ENCODE measurements at regions not wholly inside any gene's neighbourhood (a gene's known extent, or its start where the extent isn't known, plus 50 kb on each side); places are given as distances from the start of the nearest gene placed in this dataset.
"Not testable (repeated sequence)": the region's sequence is repeated elsewhere in the genome, so short reads cannot be mapped to it uniquely, and the experiment has no call there.

DNA sequence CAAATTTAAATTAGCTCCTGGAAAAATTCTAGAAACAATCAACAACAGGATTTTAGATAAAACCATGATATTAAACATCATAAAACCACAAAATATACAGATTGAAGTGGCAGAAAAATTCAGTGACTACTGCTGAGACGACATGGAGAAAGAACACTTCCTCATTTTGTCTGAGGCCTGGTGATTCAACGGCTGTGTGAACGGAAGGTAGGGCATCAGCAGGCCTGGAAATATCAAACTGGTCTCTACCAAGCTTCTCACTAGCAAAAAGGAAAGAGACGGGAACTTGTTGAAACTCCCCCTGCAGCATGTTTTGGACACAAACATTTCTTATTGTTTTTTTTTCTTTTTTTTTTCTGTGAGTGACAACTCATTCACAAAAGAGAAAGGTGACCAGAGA lies 58.0 kb upstream of the AHI1 start:
- peak; percentile 18 for DNase-seq (ENCODE audit: low spot score)

DNA sequence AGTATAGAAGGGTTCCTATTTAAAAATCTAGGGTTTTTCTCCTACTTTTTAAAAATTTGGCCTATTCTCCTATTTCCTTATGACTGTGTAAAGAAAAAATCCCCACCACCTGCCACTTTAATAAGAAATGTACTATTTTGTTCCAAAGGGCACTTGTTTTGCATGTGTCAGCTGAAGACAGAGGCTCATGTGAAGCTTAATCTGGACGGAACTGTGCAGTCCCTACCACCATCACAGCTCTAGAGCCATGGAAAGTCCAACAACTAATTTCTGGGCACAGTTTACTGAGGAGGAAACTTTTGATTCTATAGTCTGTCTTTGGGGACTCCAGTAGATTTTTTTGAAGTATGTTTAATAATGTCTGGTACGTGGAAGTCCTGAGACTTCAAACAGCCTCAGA lies 60.0 kb upstream of the AHI1 start:
- no peak for DNase-seq (ENCODE audit: low spot score)

DNA sequence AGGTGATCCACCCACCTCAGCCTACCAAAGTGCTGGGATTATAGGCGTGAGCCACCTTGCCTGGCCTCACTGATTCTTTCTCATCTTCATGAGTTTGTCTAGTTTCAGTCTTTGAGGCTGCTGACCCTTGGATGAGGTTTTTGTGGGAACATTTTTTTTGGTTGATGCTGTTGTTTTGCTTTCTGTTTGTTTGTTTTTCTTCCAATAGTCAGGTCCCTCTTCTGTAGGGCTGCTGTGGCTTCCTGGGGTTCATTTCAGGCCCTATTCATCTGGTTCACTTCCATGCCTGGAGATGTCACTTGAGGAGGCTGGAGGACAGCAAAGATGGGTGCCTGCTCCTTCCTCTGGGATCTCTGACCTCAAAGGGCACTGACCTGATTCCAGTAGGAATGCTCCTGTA lies 68.1 kb upstream of the AHI1 start:
- not testable (repeated sequence) for DNase-seq (ENCODE audit: low spot score)

DNA sequence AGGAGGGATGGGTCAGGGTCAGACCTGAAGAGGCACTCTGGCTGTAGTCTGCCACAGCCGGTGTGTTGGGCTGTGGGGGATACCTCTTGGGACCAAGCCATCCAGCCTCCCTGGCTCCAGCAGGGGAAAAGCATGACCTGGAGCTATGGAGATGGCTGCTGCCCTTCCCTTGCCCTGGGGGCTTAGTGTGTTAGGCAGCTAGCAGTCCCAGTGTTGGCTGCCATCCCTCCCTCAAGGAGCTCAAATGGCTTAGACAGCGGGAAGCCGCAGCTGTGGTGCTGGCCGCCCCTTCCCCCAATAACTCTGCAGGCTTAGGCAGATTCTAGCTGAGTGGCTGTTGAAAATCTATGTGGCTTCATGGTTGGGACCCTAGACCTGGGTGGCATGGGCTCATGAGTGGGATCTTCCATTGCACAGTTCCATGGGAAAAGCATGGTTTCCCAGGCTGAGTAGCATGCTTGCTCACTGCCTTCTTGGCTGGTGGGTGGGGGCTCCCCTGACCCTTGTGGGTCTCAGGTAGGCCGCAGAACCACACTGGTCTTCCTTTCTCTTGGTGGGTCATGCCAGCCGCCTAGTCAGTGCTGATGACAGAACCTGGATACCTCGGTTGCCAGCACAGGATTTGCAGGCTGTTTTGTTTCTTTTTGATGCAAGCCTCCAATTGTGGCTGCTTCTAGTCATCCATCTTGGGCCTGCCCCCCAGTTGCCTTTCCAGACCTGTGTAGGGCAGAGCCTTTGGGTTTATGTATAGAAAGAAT lies 69.0 kb upstream of the AHI1 start:
- no peak for DNase-seq (ENCODE audit: low spot score)

DNA sequence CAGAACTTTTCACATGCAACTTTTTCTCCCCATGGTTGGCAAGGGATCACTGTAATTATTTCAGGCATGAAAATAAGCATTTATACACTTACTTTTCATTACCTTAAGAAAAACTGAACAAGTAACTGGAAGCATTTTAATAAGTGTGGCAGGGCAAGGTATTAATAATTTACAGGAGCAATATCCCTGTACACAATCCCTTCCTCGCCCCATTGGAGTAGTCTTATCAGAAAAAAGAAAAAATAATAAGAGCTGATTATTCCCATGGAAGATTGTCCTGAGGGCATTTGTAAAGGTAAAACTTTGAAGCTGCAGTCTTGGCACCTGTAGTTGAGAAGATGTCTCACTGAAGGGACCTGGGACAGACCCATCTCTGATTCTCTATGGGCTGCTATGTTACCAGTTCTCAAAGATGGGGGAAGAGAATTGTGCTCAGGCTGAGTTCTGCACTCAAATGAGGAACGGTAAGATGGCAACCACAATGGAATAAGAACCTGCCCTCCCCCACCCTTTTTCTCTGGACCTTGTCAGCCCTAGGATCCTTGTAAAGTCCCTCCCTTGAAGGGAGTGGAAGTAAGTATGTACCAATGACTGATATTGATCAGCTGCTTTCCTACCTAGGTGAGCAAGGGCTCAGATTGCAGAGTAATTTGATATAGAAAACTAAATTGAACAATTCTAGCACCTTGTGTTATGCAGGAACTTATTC lies 70.0 kb upstream of the AHI1 start:
- no peak for DNase-seq (ENCODE audit: low spot score)

DNA sequence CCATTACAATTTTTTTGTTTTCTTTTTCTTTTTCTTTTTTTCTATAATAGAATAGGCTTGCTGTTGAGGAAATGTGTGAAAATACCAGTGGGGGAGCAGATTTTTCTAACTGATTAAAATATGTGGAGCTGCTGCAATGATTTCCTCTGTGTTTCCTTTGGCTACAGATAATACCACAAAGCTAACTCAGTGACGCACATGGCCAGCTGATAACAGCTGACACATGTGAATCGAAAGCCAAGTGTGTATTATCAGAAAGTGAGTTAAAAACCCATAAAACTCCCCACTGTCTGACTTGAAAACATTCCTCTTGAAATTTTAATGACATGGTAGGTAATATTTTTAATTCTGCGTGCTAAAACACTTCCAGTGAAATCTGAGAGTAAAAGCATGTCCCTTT lies 70.8 kb upstream of the AHI1 start:
- DNase-seq (ENCODE audit: low spot score): no peak

DNA sequence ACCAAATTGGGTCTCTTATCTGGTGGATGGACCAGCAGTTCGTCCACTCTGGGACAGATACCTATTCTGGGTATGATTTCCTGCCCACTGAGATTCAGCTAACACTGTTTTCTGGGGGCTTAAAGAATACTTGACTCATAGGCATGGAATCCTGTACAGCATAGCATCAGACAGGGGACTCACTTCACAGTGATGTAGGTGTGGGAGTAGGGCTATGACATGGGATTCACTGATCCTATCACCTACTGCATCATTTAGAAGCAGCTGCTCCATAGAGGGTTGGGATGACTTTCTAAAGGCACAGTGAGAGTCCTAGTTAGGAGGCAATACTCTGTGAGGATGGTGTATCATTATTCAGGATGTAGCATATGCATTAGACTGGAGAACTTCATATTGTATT lies 74.5 kb upstream of the AHI1 start:
- DNase-seq (ENCODE audit: low spot score): no peak

DNA sequence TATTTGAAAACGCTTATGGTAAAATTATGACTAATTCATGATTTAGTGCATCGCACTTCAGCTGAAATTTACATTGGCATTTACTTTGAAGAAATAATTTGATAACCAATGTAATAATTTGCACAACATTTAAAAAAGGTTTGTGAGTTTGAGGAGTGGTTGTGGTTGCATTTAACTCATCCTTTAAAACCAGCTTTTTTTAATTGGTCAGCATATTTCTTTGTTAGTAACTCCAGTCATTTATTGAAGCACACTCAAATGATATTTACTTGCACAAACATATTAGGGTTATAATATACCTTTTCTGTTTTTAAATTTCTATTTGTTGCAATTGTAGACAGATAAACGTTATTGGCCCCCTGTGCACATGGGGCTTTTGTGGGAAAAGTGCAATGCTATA lies 78.1 kb upstream of the AHI1 start:
- no peak for DNase-seq (ENCODE audit: low spot score)

DNA sequence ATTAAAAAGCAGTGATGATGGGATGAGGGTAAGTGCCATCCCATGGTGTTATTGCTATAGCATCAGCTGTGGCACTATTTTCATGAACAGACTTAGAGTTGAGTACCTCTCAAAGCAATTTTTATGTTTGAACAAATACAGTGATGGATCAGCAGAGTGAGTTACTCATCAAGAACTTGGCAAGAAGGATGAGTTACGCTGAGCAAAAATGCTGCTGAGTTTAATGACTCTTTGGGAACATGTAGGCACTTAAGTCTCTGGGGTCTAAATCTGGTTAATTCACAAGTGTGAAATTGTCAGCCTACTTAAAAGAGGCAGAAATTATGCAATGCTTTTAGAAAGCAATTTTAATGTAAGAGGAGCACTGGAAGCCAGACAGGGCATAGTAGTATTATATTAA lies 78.5 kb upstream of the AHI1 start:
- DNase-seq (ENCODE audit: low spot score): no peak

DNA sequence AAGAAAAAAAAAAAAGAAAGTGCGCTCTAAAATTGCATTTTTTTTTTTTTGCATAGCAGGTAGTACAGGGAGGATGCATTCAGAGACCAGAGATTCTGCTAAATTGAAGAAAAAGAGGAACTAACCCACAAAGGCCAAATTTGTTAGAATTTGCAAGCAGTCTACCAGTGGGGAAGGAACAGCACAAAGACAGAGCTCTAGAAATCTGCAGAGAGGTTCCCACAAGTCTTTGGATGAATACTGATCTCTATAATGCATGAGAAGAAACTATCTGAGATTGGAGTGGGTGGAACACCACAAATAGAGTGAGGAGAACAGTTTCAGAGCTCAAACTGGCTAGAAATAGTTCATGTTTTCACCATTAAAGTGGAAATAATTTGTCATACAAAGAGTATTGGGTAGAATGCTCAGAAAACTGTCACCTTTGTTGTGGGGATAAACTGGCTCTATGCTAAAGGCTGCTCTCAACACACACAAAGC lies 79.6 kb upstream of the AHI1 start:
- DNase-seq (ENCODE audit: low spot score): peak; percentile 44

DNA sequence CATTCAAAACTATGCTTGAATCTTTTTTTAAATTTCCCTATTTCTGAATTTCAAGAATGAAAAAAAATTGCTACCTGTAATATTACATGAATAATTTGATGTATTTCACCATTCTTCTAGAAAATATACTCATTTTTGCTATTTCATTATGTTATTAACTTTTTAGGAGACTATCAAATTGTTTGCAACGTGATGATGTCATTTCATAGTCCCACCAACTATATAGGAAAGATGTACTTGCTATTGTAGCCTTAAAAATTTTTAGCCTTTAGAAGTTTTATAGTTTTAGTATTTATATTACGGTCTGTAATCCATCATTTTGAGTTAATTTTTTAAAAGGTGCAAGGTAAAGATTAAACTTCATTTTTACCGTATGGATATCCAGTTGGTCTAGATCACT lies 81.4 kb upstream of the AHI1 start:
- no peak for DNase-seq (ENCODE audit: low spot score)

DNA sequence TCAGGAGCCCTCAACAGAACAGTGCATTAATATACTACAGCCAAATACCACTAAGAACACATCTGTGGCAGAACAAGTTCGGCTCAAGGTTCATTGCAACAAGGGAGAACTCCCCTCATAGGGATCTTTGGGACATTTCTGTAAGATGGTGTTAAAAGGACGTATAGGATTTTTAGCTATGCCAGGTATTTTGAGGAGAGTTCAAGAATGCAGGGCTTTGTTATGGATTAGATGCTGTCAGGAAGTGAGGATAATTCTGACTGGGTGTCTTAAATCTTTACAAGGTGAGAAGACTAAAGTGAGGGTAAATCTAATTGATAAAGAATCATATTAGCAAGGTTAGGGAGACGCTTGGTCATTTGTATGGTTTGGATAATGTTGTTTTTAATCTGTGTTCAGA lies 83.7 kb upstream of the AHI1 start:
- DNase-seq (ENCODE audit: low spot score): no peak

DNA sequence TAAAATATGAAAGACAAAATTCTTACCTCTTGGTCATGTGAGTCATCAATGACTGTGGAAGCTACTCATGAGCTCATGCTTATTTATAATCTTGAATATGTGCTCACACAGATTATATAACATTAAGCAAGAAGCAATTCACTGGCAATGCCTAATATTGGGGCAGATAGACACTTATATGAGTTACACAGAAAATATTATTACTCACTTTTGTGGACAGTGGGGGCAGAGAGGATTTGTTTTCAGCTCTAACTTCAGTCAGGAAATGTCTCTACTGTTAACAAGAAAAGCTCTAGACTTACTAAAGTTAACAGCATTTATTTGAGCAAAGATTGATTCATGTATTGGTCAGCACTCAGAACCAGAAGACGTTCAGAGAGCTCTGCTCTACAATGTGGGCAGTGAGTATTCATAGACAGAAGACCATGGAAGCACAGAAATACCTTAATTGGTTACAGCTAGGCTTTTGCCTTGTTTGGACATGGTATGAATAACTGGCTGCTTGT lies 85.8 kb upstream of the AHI1 start:
- no peak for DNase-seq (ENCODE audit: low spot score)

DNA sequence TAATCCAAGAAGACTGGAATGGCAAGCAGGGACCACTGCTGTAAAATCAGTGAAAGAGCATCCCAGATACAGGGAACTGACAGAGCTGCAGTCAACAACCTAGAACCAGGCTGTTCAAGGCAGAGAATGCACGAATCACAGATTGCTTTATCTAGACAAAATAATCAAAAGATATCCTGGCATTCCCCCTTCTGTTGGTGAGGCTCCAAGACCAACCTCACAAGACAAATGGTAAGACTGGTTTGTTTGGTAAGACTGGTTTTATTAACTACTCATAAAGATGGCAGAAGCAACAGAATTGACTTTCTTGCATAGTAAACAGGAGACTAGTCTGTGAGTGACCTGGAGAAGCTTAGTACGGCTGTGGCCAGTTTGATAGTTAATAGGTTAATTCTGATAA lies 88.8 kb upstream of the AHI1 start:
- DNase-seq (ENCODE audit: low spot score): no peak

DNA sequence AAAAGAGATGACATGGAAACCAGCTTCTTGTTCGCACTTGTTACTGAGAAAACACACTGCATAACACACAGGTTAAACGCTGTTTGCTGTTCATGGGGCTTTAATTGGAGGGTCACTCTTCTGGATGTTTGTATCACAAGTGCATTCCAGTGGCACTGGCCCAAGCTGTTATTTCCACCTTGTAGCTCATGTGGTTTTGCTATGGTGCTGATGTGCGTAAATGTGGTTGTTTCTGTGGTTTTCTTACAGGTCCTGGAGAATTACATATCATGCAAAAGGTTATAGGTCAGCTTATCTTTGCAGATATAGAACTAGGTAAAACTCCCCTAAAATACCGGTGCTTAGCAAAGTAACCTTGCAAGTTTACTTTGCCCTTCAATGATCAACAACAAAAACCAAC lies 89.3 kb upstream of the AHI1 start:
- peak; percentile 5 for DNase-seq (ENCODE audit: low spot score)

DNA sequence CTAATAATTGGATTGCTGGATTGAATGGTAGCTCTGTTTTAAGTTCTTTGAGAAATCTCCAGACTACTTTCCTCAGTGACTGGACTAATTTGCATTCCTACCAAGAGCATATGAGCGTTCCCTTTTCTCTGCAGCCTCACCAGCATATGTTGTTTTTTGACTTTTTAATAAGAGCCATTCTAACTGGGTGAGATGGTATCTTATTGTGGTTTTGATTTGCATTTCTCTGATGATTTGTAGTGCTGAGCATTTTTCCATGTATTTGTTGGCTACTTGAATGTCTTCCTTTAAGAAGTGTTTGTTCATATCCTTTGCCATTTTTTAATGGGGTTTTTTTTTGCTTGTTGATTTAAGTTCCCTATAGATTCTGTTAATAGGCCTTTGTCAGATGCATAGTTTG lies 94.7 kb upstream of the AHI1 start:
- DNase-seq (ENCODE audit: low spot score): no peak

DNA sequence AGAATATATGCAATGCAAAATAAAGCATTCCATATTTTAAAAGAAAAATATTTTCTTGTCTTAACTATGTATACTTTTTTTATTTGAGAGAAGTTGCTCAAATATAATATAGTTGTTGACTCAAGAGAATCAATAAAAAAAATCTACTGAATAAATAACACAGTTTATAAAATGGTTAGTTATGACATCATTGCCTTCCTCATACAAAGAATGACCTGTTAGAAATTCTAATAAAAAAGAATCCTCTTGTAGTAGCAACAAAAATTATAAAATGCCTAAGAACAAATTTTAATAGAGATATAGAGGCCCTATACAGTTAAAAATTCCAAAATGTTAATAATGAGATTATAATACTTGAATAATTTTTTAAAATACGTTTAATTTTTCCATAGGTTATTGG lies 96.5 kb upstream of the AHI1 start:
- no peak for DNase-seq (ENCODE audit: low spot score)

DNA sequence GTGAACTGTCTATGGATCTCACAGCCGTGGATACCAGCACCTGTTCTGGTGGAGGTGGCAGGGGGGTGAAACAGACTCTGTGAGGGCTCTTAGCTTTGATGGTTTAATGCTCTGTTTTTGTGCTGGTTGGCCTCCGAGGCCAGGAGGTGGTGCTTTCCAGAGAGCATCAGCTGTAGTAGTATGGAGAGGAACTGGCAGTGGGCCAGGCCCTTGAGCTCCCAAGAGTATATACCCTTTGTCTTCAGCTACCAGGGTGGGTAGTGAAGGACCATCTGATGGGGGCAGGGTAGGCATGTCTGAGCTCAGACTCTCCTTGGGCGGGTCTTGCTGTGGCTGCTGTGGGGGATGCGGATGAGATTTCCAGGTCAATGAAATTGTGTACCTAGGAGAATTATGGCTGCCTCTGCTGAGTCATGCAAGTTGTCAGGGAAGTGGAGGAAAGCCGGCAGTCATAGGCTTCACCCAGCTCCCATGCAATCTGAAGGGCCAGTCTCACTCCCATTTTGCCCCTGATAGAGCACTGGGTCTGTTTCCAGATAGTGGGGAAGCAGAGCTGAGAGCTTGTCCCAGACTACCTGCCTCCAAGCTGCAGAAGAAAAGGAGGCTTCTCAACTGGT lies 102.7 kb upstream of the AHI1 start:
- DNase-seq (ENCODE audit: low spot score): no peak

DNA sequence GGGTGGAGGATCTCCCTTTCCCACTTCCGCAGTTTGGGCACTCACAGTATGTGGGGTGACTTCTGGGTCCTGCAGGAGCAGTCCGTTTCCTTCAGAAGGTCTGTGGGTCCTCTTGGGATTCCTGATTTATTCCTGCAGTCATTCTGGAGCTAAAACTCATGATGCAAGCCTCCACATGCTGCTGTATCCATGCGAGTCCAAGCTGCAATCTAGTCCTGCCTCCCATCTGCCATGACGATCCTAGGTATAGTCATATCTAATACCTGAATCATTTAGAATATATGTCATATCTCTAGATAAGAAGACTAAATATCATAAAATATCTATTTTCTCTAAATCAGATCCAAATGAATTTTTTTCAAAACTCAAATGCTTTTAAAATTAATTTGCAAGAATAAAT lies 103.4 kb upstream of the AHI1 start:
- DNase-seq (ENCODE audit: low spot score): no peak

DNA sequence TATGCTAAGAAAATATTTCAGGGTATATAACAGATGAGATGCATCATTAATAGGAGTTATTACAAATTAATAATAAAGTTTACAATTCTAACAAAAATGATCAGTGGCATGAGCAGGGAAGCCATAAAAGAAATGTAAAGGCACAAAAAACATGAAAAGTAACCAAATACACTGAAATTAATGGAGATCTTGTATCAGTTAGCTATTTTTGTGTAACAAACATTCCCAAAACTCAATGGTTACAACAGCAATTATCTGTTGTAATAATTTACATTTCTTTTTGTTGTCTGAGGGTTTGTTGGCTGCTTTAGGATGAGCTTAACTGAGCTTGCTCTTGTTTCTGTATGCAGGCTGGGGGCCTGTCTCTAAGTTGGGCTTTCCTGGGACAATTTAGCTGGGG lies 104.3 kb upstream of the AHI1 start:
- DNase-seq (ENCODE audit: low spot score): no peak

DNA sequence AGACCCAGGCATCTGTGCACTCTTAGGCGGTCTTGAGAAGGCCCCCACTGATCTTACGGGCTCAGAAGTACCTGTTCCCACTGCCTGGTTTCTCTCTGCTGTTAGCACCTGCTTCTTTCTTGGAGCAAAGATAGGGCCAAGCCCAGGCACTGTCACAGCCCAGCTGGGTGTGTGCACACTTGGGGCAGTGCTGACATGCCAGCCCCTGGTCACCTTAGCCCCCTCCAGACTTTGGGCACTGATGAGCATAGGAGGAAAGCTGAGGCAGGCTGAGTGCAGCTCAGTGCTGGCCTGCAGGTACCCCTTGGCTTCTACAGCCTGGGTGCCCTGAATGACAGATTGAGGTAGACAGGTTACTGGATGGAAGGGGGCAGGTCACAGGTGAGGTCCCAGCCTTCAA lies 105.7 kb upstream of the AHI1 start:
- no peak for DNase-seq (ENCODE audit: low spot score)

DNA sequence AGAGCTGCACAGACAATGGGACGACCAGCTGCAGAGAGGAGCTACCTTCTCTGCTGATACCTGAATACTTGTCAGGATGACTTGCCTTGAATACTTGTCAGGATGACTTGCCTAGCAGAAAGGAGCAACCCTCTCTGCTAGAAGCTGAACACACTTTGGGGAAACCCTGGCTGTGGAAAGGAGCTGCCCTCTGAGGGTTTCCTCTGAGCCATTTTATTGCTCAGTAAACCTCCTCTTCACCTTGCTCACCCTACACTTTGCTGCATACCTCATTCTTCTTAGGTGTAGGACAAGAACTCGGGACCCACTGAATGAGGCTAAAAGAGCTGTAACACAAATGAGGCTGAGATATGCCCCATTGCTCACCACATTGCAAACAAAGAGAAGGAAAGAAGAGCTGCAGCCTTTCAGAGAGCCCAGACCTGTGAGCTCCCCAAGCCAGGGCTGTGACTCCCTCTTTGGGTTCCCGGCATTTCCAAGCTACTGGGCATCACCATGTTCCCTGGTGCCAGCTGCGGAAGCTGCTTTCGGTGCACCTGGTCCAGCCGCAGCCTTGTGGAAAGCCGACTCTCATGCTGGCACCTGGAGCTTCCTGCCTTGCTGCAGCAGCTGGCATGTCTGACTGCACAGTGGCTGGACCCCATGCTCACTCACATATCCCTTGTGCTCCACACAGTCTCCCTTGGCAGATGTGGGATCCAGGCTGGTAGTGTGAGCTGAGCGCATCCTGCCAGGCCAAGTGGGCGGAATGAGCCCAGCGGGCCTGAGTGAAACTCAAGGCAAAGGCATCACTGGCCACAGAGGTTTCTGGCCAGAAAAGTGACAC lies 106.7 kb upstream of the AHI1 start:
- DNase-seq (ENCODE audit: low spot score): no peak

Measured in NAMALWA (cell line).